CD14-positive monocyte (primary cell): ENCODE measurements at regions not wholly inside any gene's neighbourhood (a gene's known extent, or its start where the extent isn't known, plus 50 kb on each side); places are given as distances from the start of the nearest gene placed in this dataset.
"Not testable (repeated sequence)": the region's sequence is repeated elsewhere in the genome, so short reads cannot be mapped to it uniquely, and the experiment has no call there.

Experiments used
- DNase-seq, 3 donors: peaks; one replicate each; pipeline ENCODE4 v3.0.0-alpha.2; 2011 to 2022
- H2AFZ ChIP-seq: 2 replicates; pipeline ENCODE4 v1.6.0; 2012; ENCODE audit warnings: mild to moderate bottlenecking, low read depth, low read length, inconsistent platforms; ENCODE audit not compliant: insufficient read depth, poor library complexity, severe bottlenecking
- H3K27ac ChIP-seq, 2 donors: 1 replicate in 1 of 2; 2 replicates in 1 of 2; pipeline ENCODE4 v1.5.1; 2012 to 2013; ENCODE audit warnings: low read length in 2 of 2, control low read depth in 1 of 2, inconsistent platforms in 1 of 2, low read depth in 1 of 2, mild to moderate bottlenecking in 1 of 2
- H3K27me3 ChIP-seq, 2 donors: one replicate each; pipeline versions ENCODE4 v1.6.0 to v1.6.1; 2011 to 2013; ENCODE audit warnings: low read length in 2 of 2; ENCODE audit not compliant: control insufficient read depth in 2 of 2, insufficient read depth in 2 of 2
- H3K36me3 ChIP-seq, 2 donors: replicated peaks in 1 of 2; 1 replicate in 1 of 2; 2 replicates in 1 of 2; pipeline versions ENCODE4 v1.5.1 to v1.6.1; 2012 to 2013; ENCODE audit warnings: low read length in 2 of 2, control low read depth in 1 of 2, inconsistent platforms in 1 of 2, mild to moderate bottlenecking in 1 of 2; ENCODE audit not compliant: insufficient read depth in 2 of 2, control insufficient read depth in 1 of 2
- H3K4me1 ChIP-seq, 2 donors: 1 replicate in 1 of 2; 2 replicates in 1 of 2; pipeline versions ENCODE4 v1.5.1 to v1.6.1; 2012 to 2013; ENCODE audit warnings: low read length in 2 of 2, control low read depth in 1 of 2, inconsistent platforms in 1 of 2, mild to moderate bottlenecking in 1 of 2, moderate library complexity in 1 of 2; ENCODE audit not compliant: insufficient read depth in 2 of 2, control insufficient read depth in 1 of 2
- H3K4me2 ChIP-seq: replicated peaks from 2 replicates; pipeline ENCODE3; 2012; ENCODE audit warnings: low read length, moderate library complexity, mild to moderate bottlenecking; ENCODE audit not compliant: poor library complexity, severe bottlenecking; ENCODE audit errors: extremely low read depth
- H3K4me3 ChIP-seq, 3 experiments: fragments of 200-600 bp in 1 of 3; sonication (generic) in 1 of 3; replicated peaks in 1 of 3; 1 replicate in 2 of 3; 2 replicates in 1 of 3; pipeline ENCODE4 v1.5.1; 2011 to 2013; ENCODE audit warnings: low read length in 3 of 3, mild to moderate bottlenecking in 3 of 3, control low read depth in 2 of 3, low read depth in 2 of 3, inconsistent platforms in 1 of 3, moderate library complexity in 1 of 3
- H3K79me2 ChIP-seq: 2 replicates; pipeline ENCODE4 v1.6.0; 2012; ENCODE audit warnings: mild to moderate bottlenecking, control low read depth, inconsistent platforms, low read length, moderate library complexity; ENCODE audit not compliant: insufficient read depth
- H3K9ac ChIP-seq: 2 replicates; pipeline ENCODE4 v1.6.0; 2017; ENCODE audit warnings: low read length, mild to moderate bottlenecking; ENCODE audit not compliant: insufficient read depth, poor library complexity, severe bottlenecking
- H3K9me3 ChIP-seq, 2 donors: replicated peaks in 1 of 2; 1 replicate in 1 of 2; 2 replicates in 1 of 2; pipeline versions ENCODE4 v1.5.1 to v1.6.1; 2012 to 2013; ENCODE audit warnings: low read length in 2 of 2, control low read depth in 1 of 2; ENCODE audit not compliant: control insufficient read depth in 1 of 2, insufficient read depth in 1 of 2
- H4K20me1 ChIP-seq: 2 replicates; pipeline ENCODE4 v1.6.0; 2012; ENCODE audit warnings: mild to moderate bottlenecking, low read length, control low read depth, moderate library complexity; ENCODE audit not compliant: insufficient read depth
- H3K27ac Mint-ChIP-seq, 7 donors: one replicate each; pipeline ENCODE4 v1.8.0; 2020; ENCODE audit warnings: mild to moderate bottlenecking in 7 of 7, mixed read lengths in 7 of 7, moderate library complexity in 6 of 7, inconsistent platforms in 2 of 7
- H3K27me3 Mint-ChIP-seq, 3 donors: one replicate each; pipeline ENCODE4 v1.8.0; 2021 to 2022; ENCODE audit warnings: low read depth in 3 of 3, mild to moderate bottlenecking in 3 of 3, mixed read lengths in 3 of 3, moderate library complexity in 3 of 3, inconsistent platforms in 1 of 3
- H3K36me3 Mint-ChIP-seq, 2 donors: one replicate each; pipeline ENCODE4 v1.8.0; 2020; ENCODE audit warnings: mixed read lengths in 2 of 2, inconsistent platforms in 1 of 2, mild to moderate bottlenecking in 1 of 2
- H3K4me1 Mint-ChIP-seq: one replicate; pipeline ENCODE4 v1.8.0; 2020; ENCODE audit warnings: mild to moderate bottlenecking, mixed read lengths
- H3K4me3 Mint-ChIP-seq, 2 donors: one replicate each; pipeline ENCODE4 v1.8.0; 2020; ENCODE audit warnings: mild to moderate bottlenecking in 2 of 2, mixed read lengths in 2 of 2, moderate library complexity in 1 of 2
- H3K9me3 Mint-ChIP-seq, 7 donors: one replicate each; pipeline ENCODE4 v1.8.0; 2020 to 2022; ENCODE audit warnings: mixed read lengths in 7 of 7, mild to moderate bottlenecking in 6 of 7, moderate library complexity in 6 of 7, inconsistent platforms in 2 of 7
- CTCF ChIP-seq: fragments of 200-600 bp; IDR thresholded peaks from one replicate; pipeline ENCODE4 v1.8.0; 2022; ENCODE audit warnings: antibody characterized with exemption, mild to moderate bottlenecking
- WGBS: methylation state at CpG from one replicate; pipeline ENCODE4 v1.1.5; 2013; ENCODE audit warnings: missing lambda C conversion rate; ENCODE audit not compliant: insufficient coverage; 5-methylcytosine and 5-hydroxymethylcytosine counted together
- intact Hi-C, 2 donors: fragments of 100-400 bp; cut with micrococcal nuclease; formaldehyde crosslinking; loops; one replicate each; pipeline versions ENCODE4 v1.15.0 to v1.15.1; 2023

GRCh38 chr6:78749326-78749725 lies 118.0 kb upstream of the IRAK1BP1 start:
- Histone ChIP-seq H3K27ac (no peak overlapping the region), H3K4me3 (no peak overlapping the region), H3K9me3 (peaks cover 21 to 25% of the 10 kb centered on the region in 2 donors), H3K79me2 (no peaks in the 10 kb centered on the region), H3K9ac (no peak overlapping the region), H3K4me1 (no peaks in the 10 kb centered on the region), H2AFZ (no peak overlapping the region), H3K36me3 (no peaks in the 10 kb centered on the region), H4K20me1 (no peaks in the 10 kb centered on the region), H3K4me2 (no peak overlapping the region), H3K27me3 (no peaks in the 10 kb centered on the region)
- Mint-ChIP-seq H3K27ac (no peak overlapping the region), H3K4me1 (no peaks in the 10 kb centered on the region), H3K36me3 (no peaks in the 10 kb centered on the region), H3K9me3 (peaks cover 2 to 19% (median 11%) of the 10 kb centered on the region in 7 donors), H3K27me3 (no peaks in the 10 kb centered on the region), H3K4me3 (no peak overlapping the region)
- intact Hi-C loops, result no loop called here
- no peak for TF ChIP-seq CTCF
- DNase-seq, result no peak

DNA sequence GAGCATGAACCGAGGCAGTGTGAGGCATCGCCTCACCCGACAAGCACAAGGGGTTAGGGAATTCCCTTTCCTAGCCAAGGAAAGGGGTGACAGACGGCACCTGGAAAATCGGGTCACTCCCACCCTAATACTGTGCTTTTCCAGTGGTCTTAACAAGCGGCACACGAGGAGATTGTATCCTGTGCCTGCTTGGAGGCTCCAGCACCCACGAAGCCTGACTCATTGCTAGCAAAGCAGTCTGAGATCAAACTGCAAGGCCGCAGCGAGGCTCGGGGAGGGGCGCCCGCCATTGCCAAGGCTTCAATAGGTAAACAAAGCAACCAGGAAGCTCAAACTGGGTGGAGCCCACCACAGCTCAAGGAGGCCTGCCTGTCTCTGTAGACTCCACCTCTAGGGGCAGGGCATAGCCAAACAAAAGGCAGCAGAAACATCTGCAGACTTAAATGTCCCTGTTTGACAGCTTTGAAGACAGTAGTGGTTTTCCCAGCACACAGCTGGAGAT lies 109.0 kb upstream of the IRAK1BP1 start:
- not testable (repeated sequence) for H3K4me1 Mint-ChIP-seq

More for the DNA sequence above, 109.0 kb upstream of the IRAK1BP1 start:
- H3K27ac Mint-ChIP-seq, H3K27me3 Mint-ChIP-seq, intact Hi-C loops, H3K27me3 ChIP-seq, H3K4me3 ChIP-seq, H4K20me1 ChIP-seq, H2AFZ ChIP-seq, H3K4me1 ChIP-seq, H3K27ac ChIP-seq, H3K4me3 Mint-ChIP-seq, H3K9ac ChIP-seq, H3K36me3 ChIP-seq, H3K79me2 ChIP-seq, H3K36me3 Mint-ChIP-seq, DNase-seq, H3K4me2 ChIP-seq: not testable (repeated sequence)
- 81% methylated on average over 11 of the region's 13 CpGs for WGBS
- peaks cover 7 to 36% (median 22%) of the 10 kb centered on the region in 7 donors for H3K9me3 Mint-ChIP-seq
- H3K9me3 ChIP-seq, result peaks cover 21 to 31% of the 10 kb centered on the region in 2 donors
